ENCODE measurements at regions not wholly inside any gene's neighbourhood (a gene's known extent, or its start where the extent isn't known, plus 50 kb on each side); places are given as distances from the start of the nearest gene placed in this dataset.

- no peak for TF ChIP-seq CTCF (IDR thresholded peaks at IDR 0.05)
- TF ChIP-seq POLR2A (IDR thresholded peaks at IDR 0.05) = peak; percentile 39
These were observed 86.4 kb downstream of the OSR1 start for GRCh38 chr2:19272039-19272438.
